ENCODE measurements at regions not wholly inside any gene's neighbourhood (a gene's known extent, or its start where the extent isn't known, plus 50 kb on each side); places are given as distances from the start of the nearest gene placed in this dataset.
"Not testable (repeated sequence)": the region's sequence is repeated elsewhere in the genome, so short reads cannot be mapped to it uniquely, and the experiment has no call there.

DNA sequence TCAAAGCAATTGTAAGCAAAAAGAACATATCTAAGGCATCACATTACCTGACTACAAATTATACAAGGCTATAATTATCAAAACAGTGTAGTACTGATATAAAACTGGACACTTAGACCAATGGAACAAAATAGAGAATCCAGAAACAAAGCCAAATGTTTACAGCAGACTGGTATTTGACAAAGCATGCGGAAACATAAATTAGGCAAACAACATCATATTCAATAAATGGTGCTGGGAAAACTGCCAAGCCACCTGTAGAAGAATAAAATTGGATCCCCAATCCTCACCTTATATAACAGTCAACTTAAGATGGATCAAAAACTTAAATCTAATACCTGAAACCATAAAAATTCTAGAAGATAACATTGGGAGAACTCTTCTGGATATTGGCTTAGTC is 240.8 kb upstream of the POM121L12 start:
- ATAC-seq: no peak
- intact Hi-C loops (cut with DNase I, micrococcal nuclease): no loop called here
- DNase-seq: no peak

DNA sequence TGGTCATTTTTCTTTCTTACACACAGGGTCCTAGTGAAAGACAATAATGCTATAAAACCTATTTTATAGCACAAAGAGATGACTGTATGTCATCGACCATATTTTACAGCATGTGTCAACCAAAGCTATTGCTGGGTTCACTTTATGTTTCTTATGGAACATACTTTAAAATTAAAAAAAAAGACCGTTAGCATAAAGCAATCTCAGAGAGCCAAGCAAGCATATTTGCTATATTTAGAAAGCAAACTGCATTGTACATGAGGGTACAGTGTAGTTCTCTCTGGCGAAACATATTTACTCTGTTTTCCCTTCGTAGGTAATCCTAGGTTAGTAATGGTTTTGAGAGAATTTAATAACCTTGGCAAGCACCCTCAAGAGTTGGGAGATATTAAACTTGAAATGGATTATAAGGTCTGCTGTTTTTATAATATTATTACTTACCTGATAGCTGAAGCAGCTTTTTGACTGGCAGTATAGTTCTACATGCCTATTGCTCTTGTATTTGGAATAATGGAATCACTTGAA is 244.2 kb upstream of the POM121L12 start:
- intact Hi-C loops (cut with DNase I, micrococcal nuclease): no loop called here
- ATAC-seq: peak; percentile 38

DNA sequence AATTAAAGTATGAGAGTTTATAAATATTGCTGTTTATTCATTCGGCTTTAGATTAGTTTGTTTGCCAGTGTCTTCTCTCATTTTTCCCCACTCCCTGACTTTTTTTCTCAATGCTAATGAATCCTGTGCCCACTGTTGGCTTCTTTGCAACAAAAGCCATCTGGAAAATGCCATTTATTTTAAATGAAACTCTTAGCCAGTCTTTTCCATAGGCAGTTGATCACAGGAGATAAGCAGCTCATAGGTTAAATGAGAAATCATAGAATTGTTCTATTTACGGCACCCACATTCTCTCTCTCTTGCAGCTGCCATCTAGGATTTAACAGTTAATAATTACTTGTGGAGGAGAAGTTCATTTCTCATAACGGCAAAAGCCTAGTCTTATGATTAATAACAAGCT is 249.3 kb upstream of the POM121L12 start:
- DNase-seq (no peak), ATAC-seq (no peak)
- intact Hi-C loops (cut with DNase I, micrococcal nuclease): no loop called here

More for the DNA sequence above, 244.2 kb upstream of the POM121L12 start:
- no peak for DNase-seq

DNA sequence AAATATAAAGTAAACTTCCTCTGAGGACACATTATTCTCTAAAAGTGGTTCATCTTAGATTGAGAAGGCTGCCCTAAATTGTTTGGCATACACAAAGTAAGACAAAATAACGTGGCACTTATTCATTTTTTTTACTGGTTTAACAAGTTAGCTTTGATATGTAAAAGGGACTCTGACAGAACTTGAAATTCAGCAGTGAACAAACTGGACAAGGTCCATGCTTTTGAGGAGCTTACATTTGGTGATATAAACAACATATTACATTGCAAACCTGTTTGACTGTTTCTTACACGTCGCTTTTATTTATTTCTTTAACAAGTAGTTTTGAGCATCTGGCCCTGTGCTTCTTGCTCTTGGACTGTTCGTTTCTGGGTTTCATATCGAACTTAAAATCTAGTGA is 253.1 kb upstream of the POM121L12 start:
- DNase-seq: no peak
- ATAC-seq: no peak
- intact Hi-C loops (cut with DNase I, micrococcal nuclease): no loop called here

DNA sequence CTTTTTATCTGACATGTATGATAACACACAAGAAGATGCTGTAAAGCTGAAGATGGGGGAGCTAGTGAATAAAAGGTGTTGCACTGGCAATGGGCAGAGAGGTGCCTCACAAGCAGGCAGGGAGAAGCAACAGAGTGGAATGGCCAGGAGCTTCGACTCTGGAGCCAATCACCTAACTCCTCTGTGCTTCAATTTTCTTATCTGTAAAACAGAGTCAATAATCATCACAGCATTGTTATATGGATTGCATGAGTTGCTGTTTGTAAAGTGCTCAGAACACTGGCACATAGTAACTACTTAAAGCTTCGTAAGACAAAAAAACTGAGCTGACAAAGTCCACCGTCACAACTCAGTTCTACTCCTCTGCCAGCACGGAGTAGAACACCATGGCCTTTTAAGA is 254.2 kb upstream of the POM121L12 start:
- DNase-seq (peak in 1 of 2 donors; percentile 18), ATAC-seq (peak; percentile 86)
- intact Hi-C loops (cut with DNase I, micrococcal nuclease): no loop called here

DNA sequence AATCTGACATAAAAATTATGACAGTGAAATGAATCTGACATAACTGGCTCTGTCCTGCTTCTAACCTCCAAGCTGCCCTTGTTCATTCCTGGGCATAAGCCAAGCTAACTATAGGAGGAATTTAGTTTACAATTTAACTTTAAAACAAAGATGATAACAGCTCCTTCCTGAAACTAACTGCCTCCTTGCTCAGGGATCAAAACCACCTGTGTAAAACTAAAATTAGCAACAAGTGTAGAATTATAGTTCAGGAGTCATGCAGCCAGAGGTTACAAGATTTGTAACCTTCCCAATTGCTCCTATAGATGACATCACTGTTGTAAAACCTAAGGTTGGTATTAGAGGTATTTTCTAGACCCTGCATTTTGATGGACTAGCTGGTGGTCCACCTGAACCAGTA is 256.4 kb upstream of the POM121L12 start:
- DNase-seq (peak in 1 of 2 donors; percentile 10), ATAC-seq (peak; percentile 77)
- intact Hi-C loops (cut with DNase I, micrococcal nuclease): no loop called here

DNA sequence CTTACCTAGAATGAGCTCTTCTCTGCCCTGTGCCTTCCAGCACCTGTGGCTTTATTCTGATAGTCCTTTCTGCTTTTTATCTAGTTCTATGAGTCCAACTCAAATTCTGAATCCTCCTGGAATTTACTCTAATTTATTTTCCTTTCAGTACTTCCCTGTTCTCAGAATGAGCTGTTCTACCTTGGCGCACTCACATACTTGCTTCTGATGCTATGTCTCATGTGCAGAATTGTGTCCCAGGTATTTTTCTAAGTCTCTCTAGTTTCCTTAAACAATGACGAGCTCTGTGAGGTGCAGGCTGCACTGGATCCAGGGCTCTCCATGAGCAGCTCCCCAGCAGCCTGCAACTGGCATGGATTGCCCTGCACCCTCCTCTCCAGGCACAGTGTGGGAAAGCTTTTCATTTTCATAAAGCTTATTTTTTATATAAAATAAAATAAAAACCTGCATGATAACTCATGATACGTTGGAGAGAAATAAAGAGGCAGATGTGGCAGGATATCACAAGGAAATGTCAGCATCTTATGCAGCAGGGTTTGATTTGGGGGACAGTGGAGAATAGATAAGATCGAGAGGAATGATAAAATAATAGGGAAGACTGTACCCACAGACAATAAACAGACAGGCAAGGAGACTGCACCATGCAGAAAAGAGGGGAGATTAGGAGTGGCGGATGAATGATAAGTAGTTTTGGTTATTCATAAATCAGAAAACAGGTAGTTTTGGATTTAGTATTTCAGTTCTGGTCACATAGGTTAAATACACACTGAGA is 258.2 kb upstream of the POM121L12 start:
- intact Hi-C loops (cut with DNase I, micrococcal nuclease): no loop called here
- ATAC-seq: no peak
- DNase-seq: no peak

DNA sequence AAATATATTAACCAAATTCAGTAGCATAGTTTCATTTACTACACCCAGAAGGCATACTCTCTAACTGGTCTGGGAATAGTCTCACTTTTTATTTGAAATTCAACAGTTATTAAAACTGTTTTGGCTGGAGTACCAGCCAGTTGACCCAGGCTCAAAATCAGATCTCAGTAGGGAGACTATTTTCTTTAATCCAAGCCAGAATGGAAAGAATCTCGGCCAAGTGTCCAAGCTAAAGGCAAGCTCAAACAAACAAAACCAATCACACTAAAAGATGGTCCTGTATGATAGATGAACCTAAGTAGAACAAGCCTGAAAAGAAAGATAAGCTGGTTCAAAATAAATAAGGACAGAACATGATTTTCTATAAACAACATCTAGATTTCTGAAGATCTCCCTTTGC is 259.6 kb upstream of the POM121L12 start:
- intact Hi-C loops (cut with DNase I, micrococcal nuclease): no loop called here
- ATAC-seq (no peak), DNase-seq (no peak)

DNA sequence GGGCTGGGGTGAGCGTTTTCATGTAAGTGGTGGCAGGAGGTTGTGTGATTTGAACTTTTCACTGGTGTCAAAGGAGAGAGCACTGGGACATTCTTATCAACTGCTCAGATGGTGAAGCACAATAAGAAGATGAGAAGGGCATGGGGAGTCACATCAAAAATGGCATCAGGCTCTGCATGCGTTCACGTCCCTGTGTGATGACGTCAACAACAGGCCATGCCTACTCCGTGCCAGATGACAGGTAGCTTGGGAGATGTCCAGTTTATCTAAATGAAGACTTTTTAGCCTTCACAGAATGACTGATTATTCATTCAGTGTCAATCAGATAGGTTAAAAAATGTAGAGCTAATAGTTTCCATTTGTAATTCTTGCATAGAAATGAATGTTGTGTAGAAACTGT is 264.3 kb upstream of the POM121L12 start:
- DNase-seq (no peak), ATAC-seq (no peak)
- intact Hi-C loops (cut with DNase I, micrococcal nuclease): no loop called here

DNA sequence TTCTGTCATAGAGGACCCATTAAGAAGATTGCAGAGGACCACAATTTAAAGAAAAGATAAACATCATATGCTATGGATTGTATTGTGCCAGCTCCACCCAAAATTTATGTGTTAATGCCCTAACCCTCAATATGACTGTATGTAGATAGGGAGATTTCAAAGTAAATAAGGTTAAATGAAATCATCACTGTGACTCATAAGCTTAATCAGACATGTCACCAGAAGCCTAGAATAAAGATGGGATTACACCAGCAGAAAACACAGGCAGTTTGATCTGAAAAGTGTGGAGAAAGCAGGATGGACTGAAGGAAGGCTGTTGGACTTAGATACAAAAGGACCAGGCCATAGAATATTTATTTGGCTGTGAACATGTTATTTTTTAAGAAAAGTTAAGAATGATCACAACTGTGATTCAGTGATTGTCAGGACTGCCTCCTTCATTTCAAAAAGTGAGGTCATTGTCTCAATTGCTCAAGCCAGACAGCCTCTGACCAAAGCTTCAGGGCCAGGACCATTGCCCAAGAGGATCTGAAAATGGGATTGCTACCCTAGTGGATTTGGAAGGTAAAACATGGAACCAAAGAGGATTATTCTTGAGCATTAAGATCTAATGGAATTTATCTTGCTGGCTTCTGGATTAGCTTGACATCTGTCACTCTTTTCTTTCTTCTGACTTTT is 270.8 kb upstream of the POM121L12 start:
- intact Hi-C loops (cut with DNase I, micrococcal nuclease): no loop called here
- no peak for ATAC-seq
- no peak for DNase-seq

DNA sequence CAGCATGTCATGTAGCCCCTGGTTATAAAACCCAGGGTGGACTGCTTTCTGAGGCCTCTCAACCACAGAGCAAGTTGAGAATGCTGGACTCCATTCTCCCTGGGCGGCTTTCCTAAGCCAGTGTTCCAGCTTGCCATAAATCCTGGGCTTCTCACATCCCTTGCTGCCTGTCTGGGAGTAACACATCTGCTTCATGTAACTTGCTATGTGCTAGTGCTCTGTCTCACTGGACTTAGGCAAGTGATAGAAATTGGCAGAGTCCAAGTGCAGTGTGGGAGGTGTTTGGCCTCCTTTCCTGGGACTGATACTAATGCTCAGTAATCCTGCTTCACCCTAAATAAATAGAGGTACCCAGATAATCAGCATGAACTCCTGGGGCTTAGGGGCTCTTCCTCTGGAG is 277.1 kb upstream of the POM121L12 start:
- ATAC-seq: no peak
- intact Hi-C loops (cut with DNase I, micrococcal nuclease): no loop called here
- no peak for DNase-seq

DNA sequence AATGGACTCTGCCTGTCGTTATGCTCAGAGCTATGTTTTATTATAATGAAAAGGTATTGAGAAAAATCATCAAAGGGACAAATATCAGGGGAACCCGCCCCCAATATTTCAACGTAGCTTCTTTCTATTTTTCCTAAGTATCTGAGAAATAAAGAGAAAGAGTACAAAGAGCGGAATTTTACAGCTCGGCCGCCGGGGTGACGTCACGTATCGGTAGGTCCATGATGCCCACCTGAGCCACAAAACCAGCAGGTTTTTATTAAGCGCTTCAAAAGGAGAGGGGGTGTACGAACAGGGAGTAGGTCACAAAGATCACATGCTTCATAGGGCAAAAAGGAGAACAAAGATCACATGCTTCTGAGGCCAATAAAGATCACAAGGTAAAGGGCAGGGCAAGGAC is 281.6 kb upstream of the POM121L12 start:
- intact Hi-C loops (cut with DNase I, micrococcal nuclease): no loop called here
- no peak for DNase-seq
- no peak for ATAC-seq

DNA sequence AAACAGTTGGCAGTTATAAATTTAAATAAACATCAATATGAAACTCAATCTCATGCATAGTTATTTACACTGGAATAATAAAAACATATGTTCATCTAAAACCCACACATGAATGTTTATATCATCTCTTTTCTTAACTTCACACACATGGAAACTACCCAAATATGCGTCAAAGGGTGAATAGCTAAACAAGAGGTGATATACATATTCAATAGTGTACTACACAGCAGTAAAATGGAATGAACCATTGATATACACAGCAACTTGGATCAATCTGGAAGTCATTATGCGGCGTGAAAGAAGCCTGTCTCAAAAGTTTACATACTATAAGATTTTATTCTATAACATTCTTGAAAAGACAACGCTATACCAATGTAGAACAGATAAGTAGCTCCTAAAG is 282.5 kb upstream of the POM121L12 start:
- DNase-seq (no peak), ATAC-seq (no peak)
- intact Hi-C loops (cut with DNase I, micrococcal nuclease): no loop called here

DNA sequence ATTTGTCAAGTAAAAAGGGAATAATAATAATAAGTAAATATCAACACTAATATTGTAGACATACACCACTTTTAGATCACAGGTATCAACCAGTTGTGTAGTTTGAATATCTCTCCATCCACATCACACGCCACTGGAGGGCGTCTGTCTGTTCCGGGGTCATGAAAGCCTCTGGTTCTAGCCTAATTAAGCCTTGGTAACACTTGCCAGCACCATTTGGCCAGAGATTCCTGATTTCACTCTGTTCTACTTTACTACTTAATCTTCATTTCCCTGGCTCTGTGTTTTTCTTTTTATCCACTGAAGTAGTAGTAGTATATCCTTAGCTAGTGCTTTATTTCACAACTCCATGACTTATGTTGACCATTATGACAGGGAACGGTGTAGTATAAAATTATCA is 285.6 kb upstream of the POM121L12 start:
- peak in 1 of 2 donors; percentile 33 for DNase-seq
- intact Hi-C loops (cut with DNase I, micrococcal nuclease): no loop called here
- peak; percentile 43 for ATAC-seq

DNA sequence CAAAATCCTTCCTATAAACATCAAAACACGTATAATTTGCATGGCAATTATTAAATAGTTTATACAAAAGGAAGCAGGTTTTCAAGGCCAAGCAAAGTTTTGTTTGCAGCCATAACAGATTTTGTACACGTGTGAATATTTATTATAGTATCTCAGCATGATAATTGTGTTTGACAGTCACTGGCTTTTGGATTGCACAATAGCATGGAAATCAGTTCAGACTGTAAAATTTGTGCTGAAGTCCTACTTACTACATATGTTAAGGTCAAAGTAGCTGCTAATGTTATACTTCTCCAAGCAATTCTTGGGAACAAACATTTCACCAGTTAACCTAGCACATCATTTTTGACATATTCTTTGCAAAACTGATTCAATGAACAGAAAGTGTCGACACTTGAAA is 287.6 kb upstream of the POM121L12 start:
- no peak for ATAC-seq
- intact Hi-C loops (cut with DNase I, micrococcal nuclease): no loop called here
- no peak for DNase-seq

DNA sequence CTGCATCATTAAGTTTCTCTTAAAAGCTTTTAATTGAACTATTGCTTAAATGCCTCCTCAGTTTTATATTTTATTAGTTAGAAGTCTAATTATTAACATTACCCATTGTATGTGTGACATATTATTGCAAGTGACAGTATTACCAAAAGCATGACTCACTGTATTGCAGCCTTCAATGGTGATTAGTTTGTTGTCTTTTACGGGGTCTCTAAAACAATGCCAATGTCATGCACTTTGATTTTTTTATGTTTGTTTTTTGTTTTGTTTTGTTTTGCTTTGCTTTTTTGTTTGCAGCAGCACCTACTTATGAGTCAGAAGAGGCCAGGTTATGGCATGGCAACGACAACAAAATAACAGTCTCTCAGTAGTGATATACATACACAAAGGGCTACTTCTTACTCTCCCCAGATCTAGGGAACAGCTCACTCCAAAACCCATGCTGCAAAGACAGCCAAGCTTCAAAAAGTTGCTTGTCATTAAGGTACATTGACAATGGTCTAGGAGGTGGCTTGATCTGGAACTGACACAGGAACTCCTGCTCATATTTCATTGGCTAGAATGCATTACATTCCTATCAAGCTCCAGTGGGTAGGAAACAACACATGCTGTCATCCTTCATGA is 293.7 kb upstream of the POM121L12 start:
- intact Hi-C loops (cut with DNase I, micrococcal nuclease): no loop called here
- no peak for DNase-seq

DNA sequence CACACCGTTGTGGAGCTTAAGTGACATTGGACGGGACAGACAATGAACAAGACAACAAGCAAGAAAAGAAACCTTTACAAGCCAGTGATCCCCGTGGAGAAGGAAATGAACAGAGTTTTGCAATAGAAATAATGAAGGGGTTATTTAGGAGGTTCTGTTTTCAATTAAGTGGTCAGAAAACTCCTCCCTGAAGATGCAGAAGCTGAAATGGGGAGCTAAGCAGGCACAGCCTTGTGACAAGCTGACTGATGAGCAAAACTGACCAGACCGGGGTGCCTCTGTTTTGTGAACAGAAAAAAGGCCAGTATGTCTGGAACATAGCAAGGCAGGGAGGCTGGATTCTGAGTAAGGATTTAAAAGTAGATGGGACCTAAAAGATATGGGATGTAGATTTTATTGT is 299.8 kb upstream of the POM121L12 start:
- intact Hi-C loops (cut with DNase I, micrococcal nuclease): no loop called here
- DNase-seq (no peak), ATAC-seq (no peak)

More for the DNA sequence above, 293.7 kb upstream of the POM121L12 start:
- no peak for ATAC-seq

DNA sequence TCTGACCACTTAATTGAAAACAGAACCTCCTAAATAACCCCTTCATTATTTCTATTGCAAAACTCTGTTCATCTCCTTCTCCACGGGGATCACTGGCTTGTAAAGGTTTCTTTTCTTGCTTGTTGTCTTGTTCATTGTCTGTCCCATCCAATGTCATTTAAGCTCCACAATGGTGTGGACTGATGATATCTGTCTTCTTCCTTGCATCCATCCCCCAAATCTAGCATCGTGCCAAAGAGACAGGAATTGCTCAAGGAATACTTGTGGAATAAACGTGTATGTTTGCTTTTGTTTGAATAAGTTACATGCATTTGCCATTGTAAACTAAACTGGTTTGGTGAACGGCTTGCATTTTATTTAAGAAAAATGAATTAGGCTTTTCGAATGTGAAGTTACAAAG is 306.8 kb upstream of the POM121L12 start:
- intact Hi-C loops (cut with DNase I, micrococcal nuclease); DNase-seq; ATAC-seq: not testable (repeated sequence)

DNA sequence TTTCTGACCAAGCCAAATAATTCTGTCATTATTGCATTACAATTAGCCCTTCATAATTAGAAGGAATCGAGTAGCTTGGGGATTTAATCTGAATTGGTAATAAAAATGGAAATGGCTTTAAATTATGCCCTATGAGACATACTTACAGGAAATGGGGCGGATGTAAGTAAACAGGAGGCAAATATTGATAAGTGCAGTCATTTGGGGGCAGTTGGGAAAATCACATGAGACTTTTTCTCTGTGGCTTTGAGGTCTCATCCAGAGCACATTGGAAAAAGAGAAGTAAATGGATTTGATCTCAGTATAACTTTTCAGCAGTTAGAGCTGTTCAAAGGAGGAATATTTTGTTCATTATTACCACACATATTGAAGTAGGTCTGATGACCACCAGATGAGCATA is 307.8 kb upstream of the POM121L12 start:
- intact Hi-C loops (cut with DNase I, micrococcal nuclease): no loop called here
- DNase-seq (no peak), ATAC-seq (no peak)

DNA sequence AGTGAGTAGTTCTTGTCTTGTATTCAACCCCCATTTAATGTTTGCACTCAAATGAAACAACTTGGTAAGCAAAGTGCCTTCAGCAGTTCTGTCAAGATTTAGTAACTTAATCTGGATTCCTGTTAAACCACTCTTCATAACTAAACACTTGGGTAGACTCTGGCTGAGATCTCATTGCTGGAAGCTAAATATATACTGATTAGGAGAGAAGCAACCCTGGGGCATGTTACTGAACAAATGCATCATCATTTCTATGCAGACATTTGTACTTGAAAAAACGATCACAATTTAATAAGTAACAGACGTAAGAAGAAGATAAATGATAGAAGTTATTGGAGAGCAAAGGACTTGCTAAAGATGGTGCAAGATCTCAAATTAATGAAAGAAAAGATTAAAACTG is 308.4 kb upstream of the POM121L12 start:
- ATAC-seq (no peak), DNase-seq (no peak)
- intact Hi-C loops (cut with DNase I, micrococcal nuclease): no loop called here

All from left colon (tissue), 2 donors.